ENCODE measurements at regions not wholly inside any gene's neighbourhood (a gene's known extent, or its start where the extent isn't known, plus 50 kb on each side); places are given as distances from the start of the nearest gene placed in this dataset.

DNA sequence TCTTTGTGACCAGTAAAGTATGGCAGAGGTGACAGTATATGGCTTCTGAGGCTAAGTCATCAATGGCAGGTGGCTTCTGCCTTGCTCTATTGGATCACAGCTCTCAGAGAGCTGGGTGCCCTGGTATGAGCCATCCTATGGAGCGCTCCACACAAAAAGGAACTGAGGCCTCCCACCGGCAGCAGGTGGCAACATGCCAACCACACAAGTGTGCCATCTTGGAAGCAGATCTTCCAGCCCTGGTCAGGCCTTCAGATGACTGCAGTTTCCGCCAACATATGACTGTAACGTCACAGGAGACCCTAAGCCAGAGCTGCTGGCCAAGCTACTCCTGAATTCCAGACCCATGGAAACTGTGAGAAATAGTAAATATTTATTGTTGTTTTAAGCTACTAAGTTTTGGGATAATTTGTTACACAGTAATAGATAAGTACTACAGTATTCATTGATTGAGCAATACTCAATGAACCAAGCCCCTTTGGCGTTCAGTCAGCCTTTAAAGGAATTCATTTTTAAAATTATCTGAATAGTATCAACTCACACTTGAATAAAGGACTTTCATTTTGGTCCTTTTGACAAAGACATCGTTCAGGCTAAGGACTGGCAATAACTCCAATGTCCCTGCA lies 69.4 kb upstream of the LHX1 start:
- no peak overlapping the region for H3K4me2 ChIP-seq (ENCODE audit: low read length)
- TF ChIP-seq EZH2 (IDR thresholded peaks at IDR 0.05; ENCODE audit: low read length, unreplicated experiment) (no peak), EZH2phosphoT487 (IDR thresholded peaks at IDR 0.05; ENCODE audit: borderline replicate concordance, low read length) (no peak)
- TF ChIP-seq, protein P1, sequence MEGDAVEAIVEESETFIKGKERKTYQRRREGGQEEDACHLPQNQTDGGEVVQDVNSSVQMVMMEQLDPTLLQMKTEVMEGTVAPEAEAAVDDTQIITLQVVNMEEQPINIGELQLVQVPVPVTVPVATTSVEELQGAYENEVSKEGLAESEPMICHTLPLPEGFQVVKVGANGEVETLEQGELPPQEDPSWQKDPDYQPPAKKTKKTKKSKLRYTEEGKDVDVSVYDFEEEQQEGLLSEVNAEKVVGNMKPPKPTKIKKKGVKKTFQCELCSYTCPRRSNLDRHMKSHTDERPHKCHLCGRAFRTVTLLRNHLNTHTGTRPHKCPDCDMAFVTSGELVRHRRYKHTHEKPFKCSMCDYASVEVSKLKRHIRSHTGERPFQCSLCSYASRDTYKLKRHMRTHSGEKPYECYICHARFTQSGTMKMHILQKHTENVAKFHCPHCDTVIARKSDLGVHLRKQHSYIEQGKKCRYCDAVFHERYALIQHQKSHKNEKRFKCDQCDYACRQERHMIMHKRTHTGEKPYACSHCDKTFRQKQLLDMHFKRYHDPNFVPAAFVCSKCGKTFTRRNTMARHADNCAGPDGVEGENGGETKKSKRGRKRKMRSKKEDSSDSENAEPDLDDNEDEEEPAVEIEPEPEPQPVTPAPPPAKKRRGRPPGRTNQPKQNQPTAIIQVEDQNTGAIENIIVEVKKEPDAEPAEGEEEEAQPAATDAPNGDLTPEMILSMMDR (conservative IDR thresholded peaks at IDR 0.05; ENCODE audit: low read depth, low read length), result no peak
- intact Hi-C loops (cut with micrococcal nuclease), result no loop called here
- ChIA-PET POLR2A (ENCODE audit: unreplicated experiment) (no interaction called here), CTCF (no interaction called here)
- H3K27ac ChIP-seq (ENCODE audit: low read length), result no peak overlapping the region
- H3K36me3 ChIP-seq (ENCODE audit: low read depth, low read length), result no peaks in the 10 kb centered on the region
- no peaks in the 10 kb centered on the region for H3F3A ChIP-seq (ENCODE audit: low read length, unreplicated experiment)
- H3K4me3 ChIP-seq (ENCODE audit: low read length), result no peak overlapping the region
- BruUV-seq (replicated peaks), result no TSS peak
- no peaks in the 10 kb centered on the region for H4K20me1 ChIP-seq (ENCODE audit: low read length)
- ATAC-seq (no peak), DNase-seq (no peak)
- H2AFZ ChIP-seq (ENCODE audit: low read length), result no peak overlapping the region
- H3K9ac ChIP-seq (ENCODE audit: low read length), result no peak overlapping the region
- H3K4me1 ChIP-seq (ENCODE audit: insufficient read depth, low read length), result no peaks in the 10 kb centered on the region
- H3K27me3 ChIP-seq (ENCODE audit: low read length), result no peaks in the 10 kb centered on the region
- H3K79me2 ChIP-seq (ENCODE audit: low read length), result no peaks in the 10 kb centered on the region
- H3K9me3 ChIP-seq (ENCODE audit: low read length), result no peaks in the 10 kb centered on the region
- H3K9me2 ChIP-seq (replicated peaks; ENCODE audit: low read length), result no peaks in the 10 kb centered on the region

DNA sequence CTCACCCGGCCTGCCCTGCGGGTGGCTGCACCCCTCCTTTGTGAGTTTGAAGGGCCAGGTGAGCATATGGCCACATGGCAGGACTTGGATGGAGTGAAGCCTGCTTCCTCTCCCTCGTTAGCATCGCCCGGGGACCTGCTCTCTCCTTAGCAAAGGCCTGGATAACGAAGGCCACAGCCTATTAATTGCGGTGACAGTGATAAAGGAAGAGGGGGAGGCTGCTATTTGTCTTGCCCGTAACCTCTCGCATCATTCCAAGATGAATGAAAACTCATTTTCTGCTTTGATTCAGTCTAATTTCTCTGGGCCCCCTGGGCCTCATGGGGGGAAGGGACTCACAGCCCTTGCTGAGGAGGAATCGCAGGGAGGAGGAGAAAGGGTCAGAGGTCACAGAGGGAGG lies 68.5 kb upstream of the LHX1 start:
- intact Hi-C loops (cut with micrococcal nuclease), result no loop called here
- no peak overlapping the region for H2AFZ ChIP-seq (ENCODE audit: low read length)
- H3K9me3 ChIP-seq (ENCODE audit: low read length), result no peaks in the 10 kb centered on the region
- ChIA-PET POLR2A (ENCODE audit: unreplicated experiment) (no interaction called here), CTCF (no interaction called here)
- DNase-seq (no peak), ATAC-seq (no peak)
- no peaks in the 10 kb centered on the region for H3K27me3 ChIP-seq (ENCODE audit: low read length)
- H3K4me2 ChIP-seq (ENCODE audit: low read length), result no peak overlapping the region
- TF ChIP-seq EZH2phosphoT487 (IDR thresholded peaks at IDR 0.05; ENCODE audit: borderline replicate concordance, low read length), result no peak
- TF ChIP-seq, protein P1 (conservative IDR thresholded peaks at IDR 0.05; ENCODE audit: low read depth, low read length), result no peak
- no peak for TF ChIP-seq EZH2 (IDR thresholded peaks at IDR 0.05; ENCODE audit: low read length, unreplicated experiment)
- BruUV-seq (replicated peaks), result no TSS peak
- H3K4me3 ChIP-seq (ENCODE audit: low read length), result no peak overlapping the region
- no peaks in the 10 kb centered on the region for H3K36me3 ChIP-seq (ENCODE audit: low read depth, low read length)
- H3F3A ChIP-seq (ENCODE audit: low read length, unreplicated experiment), result no peaks in the 10 kb centered on the region
- no peaks in the 10 kb centered on the region for H3K9me2 ChIP-seq (replicated peaks; ENCODE audit: low read length)
- H3K4me1 ChIP-seq (ENCODE audit: insufficient read depth, low read length), result no peaks in the 10 kb centered on the region
- no peak overlapping the region for H3K27ac ChIP-seq (ENCODE audit: low read length)
- H3K9ac ChIP-seq (ENCODE audit: low read length), result no peak overlapping the region
- no peaks in the 10 kb centered on the region for H4K20me1 ChIP-seq (ENCODE audit: low read length)
- H3K79me2 ChIP-seq (ENCODE audit: low read length), result no peaks in the 10 kb centered on the region

DNA sequence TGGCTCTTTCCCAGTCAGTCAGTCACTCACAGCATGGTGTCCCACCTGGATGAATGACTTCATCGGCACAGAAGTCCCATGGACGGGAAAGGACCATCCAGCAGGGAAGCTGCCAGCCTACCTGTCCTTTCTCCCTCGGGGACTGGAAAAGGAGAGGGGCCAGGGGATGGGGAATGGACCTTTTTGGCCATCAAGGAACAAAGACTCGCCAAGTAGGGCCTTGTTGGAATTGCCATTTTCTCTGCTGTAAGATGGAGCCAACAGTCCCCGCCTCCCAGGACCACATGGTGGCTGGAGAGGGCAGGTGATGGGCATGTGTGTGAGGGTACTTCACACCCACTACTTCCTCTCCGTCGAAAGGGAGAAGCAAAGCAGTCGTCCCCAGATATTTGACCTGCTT lies 67.8 kb upstream of the LHX1 start:
- Histone ChIP-seq H4K20me1 (ENCODE audit: low read length) (no peaks in the 10 kb centered on the region), H3K9me2 (replicated peaks; ENCODE audit: low read length) (no peaks in the 10 kb centered on the region), H3K4me3 (ENCODE audit: low read length) (no peak overlapping the region), H2AFZ (ENCODE audit: low read length) (no peak overlapping the region), H3K4me1 (ENCODE audit: insufficient read depth, low read length) (no peaks in the 10 kb centered on the region), H3K27ac (ENCODE audit: low read length) (no peak overlapping the region), H3K9me3 (ENCODE audit: low read length) (no peaks in the 10 kb centered on the region), H3K79me2 (ENCODE audit: low read length) (no peaks in the 10 kb centered on the region), H3K36me3 (ENCODE audit: low read depth, low read length) (no peaks in the 10 kb centered on the region), H3K9ac (ENCODE audit: low read length) (no peak overlapping the region), H3K27me3 (ENCODE audit: low read length) (no peaks in the 10 kb centered on the region), H3K4me2 (ENCODE audit: low read length) (no peak overlapping the region), H3F3A (ENCODE audit: low read length, unreplicated experiment) (no peaks in the 10 kb centered on the region)
- POLR2A ChIA-PET (ENCODE audit: unreplicated experiment), result no interaction called here
- ATAC-seq, result no peak
- BruUV-seq (replicated peaks), result no TSS peak
- TF ChIP-seq EZH2phosphoT487 (IDR thresholded peaks at IDR 0.05; ENCODE audit: borderline replicate concordance, low read length) (no peak), EZH2 (IDR thresholded peaks at IDR 0.05; ENCODE audit: low read length, unreplicated experiment) (no peak)
- TF ChIP-seq, protein P1 (conservative IDR thresholded peaks at IDR 0.05; ENCODE audit: low read depth, low read length), result no peak
- no peak for DNase-seq
- intact Hi-C loops (cut with micrococcal nuclease), result no loop called here
- CTCF ChIA-PET, result no interaction called here
